ENCODE measurements at regions not wholly inside any gene's neighbourhood (a gene's known extent, or its start where the extent isn't known, plus 50 kb on each side); places are given as distances from the start of the nearest gene placed in this dataset.
"Not testable (repeated sequence)": the region's sequence is repeated elsewhere in the genome, so short reads cannot be mapped to it uniquely, and the experiment has no call there.

GRCh38 chr5:8828596-8829322 is 717.1 kb downstream of the SEMA5A start:
- DNase-seq: no peak

GRCh38 chr5:8829323-8830029 is 716.4 kb downstream of the SEMA5A start:
- no peak for DNase-seq

GRCh38 chr5:8831251-8831650 is 714.6 kb downstream of the SEMA5A start:
- DNase-seq: no peak

GRCh38 chr5:8831854-8832253 is 714.0 kb downstream of the SEMA5A start:
- DNase-seq: no peak

GRCh38 chr5:8839361-8840055 is 706.4 kb downstream of the SEMA5A start:
- DNase-seq: no peak

GRCh38 chr5:8840237-8840636 is 705.6 kb downstream of the SEMA5A start:
- no peak for DNase-seq

- not testable (repeated sequence) for DNase-seq
Observed at GRCh38 chr5:8840746-8841145, 705.1 kb downstream of the SEMA5A start.

- no peak for DNase-seq
Observed at GRCh38 chr5:8842971-8843551, 702.8 kb downstream of the SEMA5A start.

GRCh38 chr5:8843771-8844170 is 702.1 kb downstream of the SEMA5A start:
- no peak for DNase-seq

GRCh38 chr5:8844206-8844605 is 701.7 kb downstream of the SEMA5A start:
- no peak for DNase-seq

- no peak for DNase-seq
Observed at GRCh38 chr5:8844847-8845246, 701.0 kb downstream of the SEMA5A start.

GRCh38 chr5:8845296-8845695 is 700.6 kb downstream of the SEMA5A start:
- no peak for DNase-seq

- DNase-seq: no peak
Observed at GRCh38 chr5:8848366-8848765, 697.5 kb downstream of the SEMA5A start.

GRCh38 chr5:8848997-8849594 is 696.8 kb downstream of the SEMA5A start:
- DNase-seq: no peak

GRCh38 chr5:8851101-8851500 is 694.8 kb downstream of the SEMA5A start:
- no peak for DNase-seq

GRCh38 chr5:8857051-8857450 is 688.8 kb downstream of the SEMA5A start:
- DNase-seq: no peak

- no peak for DNase-seq
Observed at GRCh38 chr5:8861764-8862163, 684.1 kb downstream of the SEMA5A start.

- DNase-seq: no peak
Observed at GRCh38 chr5:8864053-8864452, 681.8 kb downstream of the SEMA5A start.

GRCh38 chr5:8865266-8865665 is 680.6 kb downstream of the SEMA5A start:
- no peak for DNase-seq

- DNase-seq: no peak
Observed at GRCh38 chr5:8865686-8866374, 680.0 kb downstream of the SEMA5A start.

- DNase-seq: no peak
Observed at GRCh38 chr5:8868283-8868682, 677.6 kb downstream of the SEMA5A start.

- DNase-seq: no peak
Observed at GRCh38 chr5:8869932-8870331, 675.9 kb downstream of the SEMA5A start.
